ENCODE measurements at regions not wholly inside any gene's neighbourhood (a gene's known extent, or its start where the extent isn't known, plus 50 kb on each side); places are given as distances from the start of the nearest gene placed in this dataset.

- DNase-seq (ENCODE audit: low read depth), result no peak
These were observed 167.7 kb upstream of the NPVF start for GRCh38 chr7:25395976-25396375.

GRCh38 chr7:25396668-25397067 lies 168.4 kb upstream of the NPVF start:
- DNase-seq (ENCODE audit: low read depth), result no peak

- DNase-seq (ENCODE audit: low read depth), result no peak
These were observed 170.1 kb upstream of the NPVF start for GRCh38 chr7:25398418-25398817.

- no peak for DNase-seq (ENCODE audit: low read depth)
These were observed 170.9 kb upstream of the NPVF start for GRCh38 chr7:25399000-25399750.

- DNase-seq (ENCODE audit: low read depth), result no peak
These were observed 174.2 kb upstream of the NPVF start for GRCh38 chr7:25402532-25402931.

GRCh38 chr7:25405736-25406135 lies 177.4 kb upstream of the NPVF start:
- DNase-seq (ENCODE audit: low read depth), result no peak

GRCh38 chr7:25407053-25407452 lies 178.8 kb upstream of the NPVF start:
- no peak for DNase-seq (ENCODE audit: low read depth)

GRCh38 chr7:25408012-25408687 lies 179.9 kb upstream of the NPVF start:
- no peak for DNase-seq (ENCODE audit: low read depth)

GRCh38 chr7:25408876-25409275 lies 180.6 kb upstream of the NPVF start:
- DNase-seq (ENCODE audit: low read depth), result no peak

- no peak for DNase-seq (ENCODE audit: low read depth)
These were observed 181.8 kb upstream of the NPVF start for GRCh38 chr7:25409897-25410636.

GRCh38 chr7:25420771-25421170 lies 192.5 kb upstream of the NPVF start:
- DNase-seq (ENCODE audit: low read depth), result no peak

- DNase-seq (ENCODE audit: low read depth), result no peak
These were observed 195.8 kb upstream of the NPVF start for GRCh38 chr7:25424113-25424512.

- DNase-seq (ENCODE audit: low read depth), result no peak
These were observed 196.6 kb upstream of the NPVF start for GRCh38 chr7:25424855-25425254.

GRCh38 chr7:25427721-25428120 lies 199.4 kb upstream of the NPVF start:
- DNase-seq (ENCODE audit: low read depth), result no peak

- no peak for DNase-seq (ENCODE audit: low read depth)
These were observed 201.4 kb upstream of the NPVF start for GRCh38 chr7:25429731-25430130.

- no peak for DNase-seq (ENCODE audit: low read depth)
These were observed 202.1 kb upstream of the NPVF start for GRCh38 chr7:25430200-25430931.

GRCh38 chr7:25431956-25432450 lies 203.7 kb upstream of the NPVF start:
- no peak for DNase-seq (ENCODE audit: low read depth)

GRCh38 chr7:25432807-25433206 lies 204.5 kb upstream of the NPVF start:
- DNase-seq (ENCODE audit: low read depth), result no peak

GRCh38 chr7:25436413-25436812 lies 208.1 kb upstream of the NPVF start:
- no peak for DNase-seq (ENCODE audit: low read depth)

- DNase-seq (ENCODE audit: low read depth), result no peak
These were observed 209.0 kb upstream of the NPVF start for GRCh38 chr7:25437308-25437707.

- DNase-seq (ENCODE audit: low read depth), result no peak
These were observed 216.7 kb upstream of the NPVF start for GRCh38 chr7:25444991-25445390.

- DNase-seq (ENCODE audit: low read depth), result no peak
These were observed 220.0 kb upstream of the NPVF start for GRCh38 chr7:25448301-25448700.

All from activated T-helper 1 cell treated with Interleukin-2 at 50 U/mL for 16 hours (primary cell).